T-helper 9 cell (primary cell): ENCODE measurements at regions not wholly inside any gene's neighbourhood (a gene's known extent, or its start where the extent isn't known, plus 50 kb on each side); places are given as distances from the start of the nearest gene placed in this dataset.
"Not testable (repeated sequence)": the region's sequence is repeated elsewhere in the genome, so short reads cannot be mapped to it uniquely, and the experiment has no call there.

Source experiments
- DNase-seq: peaks from one replicate; pipeline ENCODE4 v3.0.0-alpha.2; 2020

- no peak for DNase-seq
These were observed 209.2 kb downstream of the ICOS start for GRCh38 chr2:204145791-204146190.

- DNase-seq = not testable (repeated sequence)
These were observed 210.5 kb downstream of the ICOS start for GRCh38 chr2:204147040-204147439.

GRCh38 chr2:204150721-204151120 lies 214.2 kb downstream of the ICOS start:
- DNase-seq = no peak

GRCh38 chr2:204152616-204153015 lies 216.1 kb downstream of the ICOS start:
- no peak for DNase-seq

- no peak for DNase-seq
These were observed 218.3 kb downstream of the ICOS start for GRCh38 chr2:204154863-204155262.

GRCh38 chr2:204156456-204156855 lies 219.9 kb downstream of the ICOS start:
- no peak for DNase-seq

GRCh38 chr2:204157684-204158083 lies 221.1 kb downstream of the ICOS start:
- no peak for DNase-seq

GRCh38 chr2:204159526-204159925 lies 223.0 kb downstream of the ICOS start:
- DNase-seq = no peak

GRCh38 chr2:204160989-204161388 lies 224.4 kb downstream of the ICOS start:
- no peak for DNase-seq

- no peak for DNase-seq
These were observed 225.3 kb downstream of the ICOS start for GRCh38 chr2:204161886-204162285.

GRCh38 chr2:204166961-204167360 lies 230.4 kb downstream of the ICOS start:
- no peak for DNase-seq

- DNase-seq = not testable (repeated sequence)
These were observed 231.1 kb downstream of the ICOS start for GRCh38 chr2:204167670-204168069.

GRCh38 chr2:204170411-204170810 lies 233.8 kb downstream of the ICOS start:
- no peak for DNase-seq

GRCh38 chr2:204171432-204172144 lies 235.0 kb downstream of the ICOS start:
- no peak for DNase-seq

- no peak for DNase-seq
These were observed 235.6 kb downstream of the ICOS start for GRCh38 chr2:204172145-204172600.

- DNase-seq = no peak
These were observed 237.5 kb downstream of the ICOS start for GRCh38 chr2:204174034-204174433.

- DNase-seq = no peak
These were observed 239.1 kb downstream of the ICOS start for GRCh38 chr2:204175552-204176271.

- no peak for DNase-seq
These were observed 239.7 kb downstream of the ICOS start for GRCh38 chr2:204176306-204176705.

GRCh38 chr2:204177251-204177976 lies 240.9 kb downstream of the ICOS start:
- DNase-seq = no peak

GRCh38 chr2:204177977-204178522 lies 241.5 kb downstream of the ICOS start:
- DNase-seq = peak; percentile 57

- no peak for DNase-seq
These were observed 244.1 kb downstream of the ICOS start for GRCh38 chr2:204180649-204181048.

- no peak for DNase-seq
These were observed 247.0 kb downstream of the ICOS start for GRCh38 chr2:204183608-204184007.

- DNase-seq = no peak
These were observed 247.7 kb downstream of the ICOS start for GRCh38 chr2:204184226-204184625.
